ENCODE measurements at regions not wholly inside any gene's neighbourhood (a gene's known extent, or its start where the extent isn't known, plus 50 kb on each side); places are given as distances from the start of the nearest gene placed in this dataset.

- TF ChIP-seq CREB1 (IDR thresholded peaks at IDR 0.05; ENCODE audit: low read depth) (no peak), RAD21 (IDR thresholded peaks at IDR 0.05; ENCODE audit: low read depth) (no peak)
Measured at GRCh38 chr7:34263168-34263567, 357.8 kb downstream of the BMPER start.

- TF ChIP-seq EP300 (IDR thresholded peaks at IDR 0.05; ENCODE audit: borderline replicate concordance) (no peak), CEBPB (IDR thresholded peaks at IDR 0.05) (no peak), NFIC (IDR thresholded peaks at IDR 0.05) (no peak), CREB1 (IDR thresholded peaks at IDR 0.05; ENCODE audit: low read depth) (no peak), RAD21 (IDR thresholded peaks at IDR 0.05; ENCODE audit: low read depth) (no peak), TCF12 (IDR thresholded peaks at IDR 0.05; ENCODE audit: low read depth) (no peak), TEAD4 (IDR thresholded peaks at IDR 0.05) (no peak), REST (IDR thresholded peaks at IDR 0.05; ENCODE audit: low read depth) (no peak), FOXM1 (IDR thresholded peaks at IDR 0.05; ENCODE audit: borderline replicate concordance, low read depth) (no peak)
Measured at GRCh38 chr7:34269084-34269483, 363.7 kb downstream of the BMPER start.

GRCh38 chr7:34275624-34276023, 370.3 kb downstream of the BMPER start:
- TF ChIP-seq NFIC (IDR thresholded peaks at IDR 0.05) (no peak), REST (IDR thresholded peaks at IDR 0.05; ENCODE audit: low read depth) (no peak), TEAD4 (IDR thresholded peaks at IDR 0.05) (no peak), EP300 (IDR thresholded peaks at IDR 0.05; ENCODE audit: borderline replicate concordance) (no peak), FOXM1 (IDR thresholded peaks at IDR 0.05; ENCODE audit: borderline replicate concordance, low read depth) (no peak), TAF1 (IDR thresholded peaks at IDR 0.05; ENCODE audit: low read depth) (no peak), RAD21 (IDR thresholded peaks at IDR 0.05; ENCODE audit: low read depth) (no peak), EGR1 (IDR thresholded peaks at IDR 0.05) (no peak)

GRCh38 chr7:34277016-34277802, 371.9 kb downstream of the BMPER start:
- TF ChIP-seq YY1 (IDR thresholded peaks at IDR 0.05; ENCODE audit: low read depth), result no peak

GRCh38 chr7:34277803-34278199, 372.5 kb downstream of the BMPER start:
- TF ChIP-seq EGR1 (IDR thresholded peaks at IDR 0.05), result no peak
- TF ChIP-seq EP300 (IDR thresholded peaks at IDR 0.05; ENCODE audit: borderline replicate concordance), result no peak
- TF ChIP-seq NFIC (IDR thresholded peaks at IDR 0.05), result no peak
- no peak for TF ChIP-seq MAX (IDR thresholded peaks at IDR 0.05)
- no peak for TF ChIP-seq TCF12 (IDR thresholded peaks at IDR 0.05; ENCODE audit: low read depth)
- TF ChIP-seq YY1 (IDR thresholded peaks at IDR 0.05; ENCODE audit: low read depth), result no peak
- no peak for TF ChIP-seq TAF1 (IDR thresholded peaks at IDR 0.05; ENCODE audit: low read depth)
- TF ChIP-seq CREB1 (IDR thresholded peaks at IDR 0.05; ENCODE audit: low read depth), result no peak
- TF ChIP-seq ZBTB7A (IDR thresholded peaks at IDR 0.05; ENCODE audit: low read depth), result no peak

- TF ChIP-seq RAD21 (IDR thresholded peaks at IDR 0.05; ENCODE audit: low read depth) (peak; percentile 11; the same call in 1 of the 2 replicates), REST (IDR thresholded peaks at IDR 0.05; ENCODE audit: low read depth) (no peak)
Measured at GRCh38 chr7:34281260-34281659, 375.9 kb downstream of the BMPER start.

- TF ChIP-seq ZBTB7A (IDR thresholded peaks at IDR 0.05; ENCODE audit: low read depth) (no peak), EP300 (IDR thresholded peaks at IDR 0.05; ENCODE audit: borderline replicate concordance) (no peak), RAD21 (IDR thresholded peaks at IDR 0.05; ENCODE audit: low read depth) (no peak), TEAD4 (IDR thresholded peaks at IDR 0.05) (no peak), REST (IDR thresholded peaks at IDR 0.05; ENCODE audit: low read depth) (no peak), FOXM1 (IDR thresholded peaks at IDR 0.05; ENCODE audit: borderline replicate concordance, low read depth) (no peak), NFIC (IDR thresholded peaks at IDR 0.05) (no peak), YY1 (IDR thresholded peaks at IDR 0.05; ENCODE audit: low read depth) (no peak), TCF12 (IDR thresholded peaks at IDR 0.05; ENCODE audit: low read depth) (no peak)
Measured at GRCh38 chr7:34282271-34282670, 375.7 kb upstream of the NPSR1 start.
